GM12892 (cell line): ENCODE measurements at regions not wholly inside any gene's neighbourhood (a gene's known extent, or its start where the extent isn't known, plus 50 kb on each side); places are given as distances from the start of the nearest gene placed in this dataset.

Experiments used
- POLR2A ChIP-seq: IDR thresholded peaks from 2 replicates; pipeline ENCODE4 v1.6.1; 2011; ENCODE audit warnings: low read depth, low read length, control low read depth
- TAF1 ChIP-seq: IDR thresholded peaks from 2 replicates; pipeline ENCODE4 v1.6.1; 2011; ENCODE audit warnings: low read depth, mild to moderate bottlenecking, control low read depth, low read length, borderline replicate concordance

GRCh38 chr5:102591650-102592049 is 92.8 kb upstream of the SLCO6A1 start:
- no peak for TF ChIP-seq POLR2A
- TF ChIP-seq TAF1, result no peak
